NCI-H2171 treated with DMSO at 0.1 percent for 48 hours (cell line): ENCODE measurements at regions not wholly inside any gene's neighbourhood (a gene's known extent, or its start where the extent isn't known, plus 50 kb on each side); places are given as distances from the start of the nearest gene placed in this dataset.

ENCODE experiments used
- DNase-seq: peaks from one replicate; lab custom pipeline; 2025; lab: John Stamatoyannopoulos, UW

- DNase-seq = no peak
Observed at GRCh38 chr3:124577494-124578167, 152.6 kb upstream of the UMPS start.

DNA sequence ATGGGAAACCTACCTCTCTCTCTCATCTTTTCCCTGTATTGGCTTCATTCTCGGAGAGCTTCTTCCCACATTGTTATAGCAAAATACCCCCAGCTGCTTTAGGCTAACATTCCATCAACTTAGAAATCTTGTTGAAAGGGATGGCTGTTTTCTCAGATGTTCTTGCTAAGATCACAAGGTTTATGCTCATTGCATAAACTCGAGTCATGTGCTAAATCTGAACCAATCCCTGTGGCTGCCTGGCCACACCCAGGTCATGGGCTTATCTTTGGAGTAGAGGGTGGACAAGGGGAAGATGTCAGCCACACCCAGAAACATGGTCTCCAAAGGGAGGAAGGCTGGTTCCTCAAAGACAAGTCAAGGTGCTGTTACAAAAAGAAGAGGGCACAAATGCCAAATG is 150.6 kb upstream of the UMPS start:
- no peak for DNase-seq

DNA sequence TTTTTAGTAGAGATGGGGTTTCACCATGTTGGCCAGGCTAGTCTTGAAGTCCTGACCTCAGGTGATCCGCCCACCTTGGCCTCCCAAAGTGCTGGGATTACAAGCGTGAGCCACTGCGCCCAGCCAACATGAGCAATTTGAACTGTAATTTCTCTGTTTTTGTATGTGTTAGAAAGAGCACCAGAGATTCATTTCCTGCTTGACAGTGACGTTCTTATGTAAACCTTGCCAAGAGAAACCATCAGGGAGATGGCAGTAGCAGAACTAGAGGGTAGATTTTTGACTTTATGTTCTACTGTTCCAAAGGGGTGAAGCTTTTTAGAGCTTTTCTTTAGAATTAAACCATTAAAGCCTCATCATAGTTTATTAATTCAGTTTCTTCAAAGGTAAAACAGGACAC is 148.1 kb upstream of the UMPS start:
- DNase-seq = no peak

- no peak for DNase-seq
Observed at GRCh38 chr3:124582621-124583395, 147.4 kb upstream of the UMPS start.

DNA sequence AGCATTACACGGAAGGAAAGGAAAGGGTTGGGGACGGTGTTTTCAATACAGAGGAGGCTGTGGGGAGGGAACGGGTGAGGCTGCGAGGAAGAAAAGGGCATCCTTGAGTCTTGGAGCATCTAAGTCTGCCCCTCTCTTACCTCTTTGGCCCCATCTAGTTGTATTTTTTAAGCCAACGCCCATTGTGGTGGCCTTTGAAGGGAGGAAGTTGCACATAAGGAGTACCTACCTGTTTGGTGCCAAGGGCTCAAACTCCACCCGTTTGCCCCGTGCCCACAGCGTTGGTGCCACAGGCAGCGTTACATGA is 146.1 kb upstream of the UMPS start:
- no peak for DNase-seq

DNA sequence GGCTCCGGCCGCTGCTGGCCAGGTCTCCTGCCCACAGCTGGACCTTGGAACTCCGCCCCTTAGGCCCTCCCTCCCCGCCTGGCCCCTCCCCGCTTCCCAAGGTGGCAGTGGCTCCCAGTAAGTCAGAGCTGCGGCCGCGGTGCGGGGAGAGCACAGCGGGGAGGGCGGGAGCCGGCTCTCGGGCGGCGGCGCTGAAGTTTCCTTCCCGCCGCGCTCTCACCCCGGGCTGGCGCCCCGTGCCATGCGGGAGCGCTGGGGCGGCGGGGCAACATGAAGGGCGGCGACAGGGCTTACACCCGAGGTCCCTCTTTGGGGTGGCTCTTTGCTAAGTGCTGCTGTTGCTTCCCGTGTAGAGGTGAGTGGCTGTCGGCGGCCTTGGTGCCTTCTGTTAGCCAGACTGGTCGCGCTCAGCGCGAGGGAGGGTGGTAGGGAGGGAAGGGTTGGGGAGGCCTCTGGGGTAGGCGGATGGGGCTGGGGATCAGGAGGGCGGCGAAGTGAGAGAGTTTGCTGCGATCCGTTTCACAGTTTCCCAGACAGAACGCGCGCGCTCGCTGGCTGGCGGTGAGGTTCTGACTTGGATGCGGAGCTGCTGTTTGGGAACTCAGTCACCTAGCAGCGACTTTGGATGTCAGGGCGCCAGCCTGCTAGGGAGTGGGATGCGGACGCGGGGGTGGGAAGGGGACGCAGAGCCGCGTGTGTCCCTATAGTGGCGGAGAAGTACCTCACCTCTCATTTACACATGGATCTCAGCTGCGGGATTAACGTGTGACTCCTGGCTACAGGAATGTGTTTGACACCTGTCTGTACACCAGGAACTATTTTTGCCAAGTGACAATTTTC is 145.5 kb upstream of the UMPS start:
- DNase-seq = peak; percentile 35

- no peak for DNase-seq
Observed at GRCh38 chr3:124586126-124587052, 143.9 kb upstream of the UMPS start.

- no peak for DNase-seq
Observed at GRCh38 chr3:124587053-124587408, 143.2 kb upstream of the UMPS start.

DNA sequence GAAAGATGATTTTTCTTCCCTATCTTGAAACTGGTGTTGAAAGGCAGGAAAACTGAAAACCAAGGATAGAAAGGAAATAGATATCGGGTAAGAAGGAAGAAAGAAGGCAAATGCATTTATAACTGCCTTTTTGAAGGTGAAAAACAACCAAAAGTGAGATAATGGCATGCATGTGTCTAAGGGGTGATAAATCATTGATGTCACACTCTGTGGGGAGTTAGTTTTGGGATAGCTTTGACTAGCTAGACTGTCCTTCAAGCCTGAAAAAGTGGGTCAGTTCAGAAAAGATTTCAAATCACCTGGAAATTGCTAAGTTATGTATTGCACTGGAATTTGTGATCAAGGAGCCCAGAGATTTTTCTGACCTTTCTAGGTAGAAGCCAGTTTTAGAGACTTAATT is 142.2 kb upstream of the UMPS start:
- no peak for DNase-seq

DNA sequence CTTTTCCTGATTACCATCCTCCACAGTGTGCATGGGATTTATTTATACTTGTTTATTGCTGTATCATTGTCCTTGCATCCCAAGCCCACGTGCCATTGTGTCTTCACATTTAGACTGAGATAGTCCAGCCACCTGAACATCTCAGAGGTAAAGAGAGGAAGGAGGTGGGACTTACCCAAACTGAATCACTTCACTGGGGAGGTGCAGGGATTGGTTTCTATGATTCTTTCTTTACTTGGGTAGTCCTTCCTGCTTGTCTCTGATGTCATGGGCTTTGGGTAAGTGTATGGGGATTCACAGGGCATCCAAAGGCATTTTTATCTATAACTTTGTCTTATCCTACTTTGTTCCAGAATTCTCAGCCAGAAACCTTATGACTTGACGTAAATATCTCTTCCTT is 141.5 kb upstream of the UMPS start:
- DNase-seq = no peak

GRCh38 chr3:124591699-124592098 is 138.6 kb upstream of the UMPS start:
- no peak for DNase-seq

GRCh38 chr3:124592658-124593441 is 137.4 kb upstream of the UMPS start:
- DNase-seq = no peak

GRCh38 chr3:124593442-124593829 is 136.8 kb upstream of the UMPS start:
- peak; percentile 7 for DNase-seq

GRCh38 chr3:124594581-124594980 is 135.7 kb upstream of the UMPS start:
- no peak for DNase-seq

- DNase-seq = peak; percentile 54
Observed at GRCh38 chr3:124597273-124597672, 133.0 kb upstream of the UMPS start.

- DNase-seq = no peak
Observed at GRCh38 chr3:124597979-124598378, 132.3 kb upstream of the UMPS start.

- DNase-seq = peak; percentile 88
Observed at GRCh38 chr3:124599147-124599765, 131.0 kb upstream of the UMPS start.

DNA sequence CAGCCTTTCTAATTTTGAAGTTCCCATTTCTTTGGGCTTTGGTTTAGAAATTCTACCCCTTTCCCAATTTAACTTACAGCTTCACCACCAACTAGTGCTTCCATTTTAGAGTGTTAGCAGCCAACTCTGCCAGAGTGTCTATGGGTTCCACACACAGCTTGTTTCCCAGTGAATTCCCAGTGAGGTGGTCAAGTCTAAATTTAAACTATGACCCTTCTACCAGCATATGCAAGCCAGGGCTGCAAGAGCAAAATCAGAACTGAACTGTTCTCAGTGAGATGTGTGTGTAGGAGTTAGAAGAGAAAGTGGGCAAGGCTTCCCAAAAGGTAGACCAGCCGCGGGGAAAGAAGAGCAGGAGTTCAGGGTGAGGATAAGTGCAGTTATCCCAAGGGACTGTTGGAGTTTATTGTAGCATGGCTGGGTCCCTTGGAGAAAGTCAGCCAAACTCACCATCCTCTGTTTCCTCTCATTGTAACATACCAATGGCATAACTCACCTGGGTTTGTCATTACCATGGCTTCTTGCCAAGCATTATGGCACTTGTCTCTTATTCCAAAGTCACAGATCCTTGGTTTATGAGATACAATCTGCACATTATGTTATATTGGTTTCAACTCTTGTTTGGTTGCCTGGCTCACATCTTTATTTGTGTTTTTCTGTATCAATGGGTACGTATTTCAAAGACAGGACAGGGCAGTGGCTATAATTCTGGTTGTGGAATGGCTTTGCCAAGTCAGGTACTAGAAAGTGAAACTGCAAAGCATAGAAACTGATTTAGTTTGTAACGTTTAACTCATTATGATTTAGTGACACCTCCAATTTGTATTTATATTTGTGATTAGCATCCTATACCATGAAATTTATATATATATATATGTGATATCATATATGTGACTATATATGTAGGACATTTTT is 130.2 kb upstream of the UMPS start:
- peak; percentile 72 for DNase-seq

DNA sequence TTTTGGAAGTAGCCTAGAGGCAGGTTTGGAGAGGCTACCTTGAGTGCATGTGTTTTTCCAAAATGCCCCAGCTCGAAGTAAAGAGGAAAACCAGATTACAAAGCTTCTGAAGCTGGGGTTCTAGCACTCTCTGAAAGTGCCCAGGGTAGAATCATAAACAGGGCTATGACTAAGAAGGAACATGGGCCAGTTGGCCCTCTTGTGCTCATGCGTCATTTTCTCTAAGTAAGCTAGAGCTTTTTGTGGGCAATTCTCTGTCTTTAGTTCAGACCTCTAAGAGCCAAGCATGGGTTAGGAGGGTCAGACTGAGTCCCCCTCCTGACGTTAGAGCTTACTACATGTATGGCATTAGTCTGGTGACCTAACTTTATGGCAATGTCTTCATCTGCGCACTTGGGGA is 129.5 kb upstream of the UMPS start:
- no peak for DNase-seq

- DNase-seq = no peak
Observed at GRCh38 chr3:124601190-124601589, 129.1 kb upstream of the UMPS start.
